GM21786 (cell line): ENCODE measurements at regions not wholly inside any gene's neighbourhood (a gene's known extent, or its start where the extent isn't known, plus 50 kb on each side); places are given as distances from the start of the nearest gene placed in this dataset.
"Not testable (repeated sequence)": the region's sequence is repeated elsewhere in the genome, so short reads cannot be mapped to it uniquely, and the experiment has no call there.

Experiments
- ATAC-seq: cut with Tn5 transposase; IDR thresholded peaks from one replicate; pipeline ENCODE4 v1.9.1; 2021; ENCODE audit not compliant: unreplicated experiment

GRCh38 chr6:71822625-71823024, 63.7 kb upstream of the RIMS1 start:
- ATAC-seq: no peak

- not testable (repeated sequence) for ATAC-seq
Measured at GRCh38 chr6:71832110-71832764, 54.1 kb upstream of the RIMS1 start.
